ENCODE measurements at regions not wholly inside any gene's neighbourhood (a gene's known extent, or its start where the extent isn't known, plus 50 kb on each side); places are given as distances from the start of the nearest gene placed in this dataset.

- intact Hi-C loops (cut with DNase I, micrococcal nuclease) = loop anchor here in 1 of 2 experiments (5.0 kb wide), 1 partner anchor 202 kb away; the partner anchor contains the start of gene AKR1C3
- Mint-ChIP-seq H3K4me1 (ENCODE audit: low read depth) (peaks cover 81% of the 10 kb centered on the region), H3K4me3 (peak overlapping the region; percentile 90), H3K27me3 (no peaks in the 10 kb centered on the region), H3K9me3 (peaks cover 2% of the 10 kb centered on the region), H3K36me3 (ENCODE audit: low read depth) (peaks cover 19% of the 10 kb centered on the region), H3K27ac (peak overlapping the region; percentile 99)
- no peak for TF ChIP-seq CTCF (IDR thresholded peaks at IDR 0.05)
- Histone ChIP-seq H3K27ac (ENCODE audit: low read depth in 1 of 2, low read length in 2 of 2) (peak overlapping the region; percentile 77 to 95), H3K27me3 (ENCODE audit: control insufficient read depth in 1 of 2, insufficient read depth in 2 of 2, low read length in 2 of 2) (no peaks in the 10 kb centered on the region), H3K36me3 (ENCODE audit: insufficient read depth, low read length) (no peaks in the 10 kb centered on the region), H3K4me3 (ENCODE audit: low read length) (peak overlapping the region; percentile 60), H3K4me1 (ENCODE audit: insufficient read depth, low read length) (peaks cover 83% of the 10 kb centered on the region), H3K9me3 (ENCODE audit: control insufficient read depth in 1 of 2, insufficient read depth in 1 of 2, low read length in 2 of 2) (no peaks in the 10 kb centered on the region)
- DNase-seq (peak in 10 of 14 experiments; percentile 43 to 86 (median 70)), ATAC-seq (ENCODE audit: poor library complexity) (peak; percentile 59)
- POLR2A ChIA-PET = no interaction called here
- CTCF ChIA-PET = interaction anchor here (0.8 to 1.7 kb wide), 8 partner anchors 8 to 444 kb away, joined by 3 to 14 read pairs (median 4); no protein-coding TSS in a partner anchor
Measured at GRCh38 chr10:5293691-5294550, 70.8 kb upstream of the UCN3 start.

GRCh38 chr10:5297466-5297865 is 67.3 kb upstream of the UCN3 start:
- H3K4me3 ChIP-seq (ENCODE audit: low read length) = no peak overlapping the region
- peaks cover 9% of the 10 kb centered on the region for H3K36me3 ChIP-seq (ENCODE audit: insufficient read depth, low read length)
- H3K27ac ChIP-seq (ENCODE audit: low read depth in 1 of 2, low read length in 2 of 2) = peak overlapping the region; percentile 49 to 73
- Mint-ChIP-seq H3K4me1 (ENCODE audit: low read depth) (peaks cover 65% of the 10 kb centered on the region), H3K36me3 (ENCODE audit: low read depth) (peaks cover 30% of the 10 kb centered on the region), H3K27me3 (no peaks in the 10 kb centered on the region), H3K27ac (peak overlapping the region; percentile 99), H3K9me3 (peaks cover 2% of the 10 kb centered on the region), H3K4me3 (peak overlapping the region; percentile 47)
- no peak for TF ChIP-seq CTCF (IDR thresholded peaks at IDR 0.05)
- ChIA-PET POLR2A (no interaction called here), CTCF (no interaction called here)
- peaks cover 61% of the 10 kb centered on the region for H3K4me1 ChIP-seq (ENCODE audit: insufficient read depth, low read length)
- no peaks in the 10 kb centered on the region for H3K9me3 ChIP-seq (ENCODE audit: control insufficient read depth in 1 of 2, insufficient read depth in 1 of 2, low read length in 2 of 2)
- H3K27me3 ChIP-seq (ENCODE audit: control insufficient read depth in 1 of 2, insufficient read depth in 2 of 2, low read length in 2 of 2) = no peaks in the 10 kb centered on the region
- intact Hi-C loops (cut with DNase I, micrococcal nuclease) = no loop called here
- ATAC-seq (ENCODE audit: poor library complexity) (no peak), DNase-seq (peak in 6 of 14 experiments; percentile 23 to 77 (median 52))

DNA sequence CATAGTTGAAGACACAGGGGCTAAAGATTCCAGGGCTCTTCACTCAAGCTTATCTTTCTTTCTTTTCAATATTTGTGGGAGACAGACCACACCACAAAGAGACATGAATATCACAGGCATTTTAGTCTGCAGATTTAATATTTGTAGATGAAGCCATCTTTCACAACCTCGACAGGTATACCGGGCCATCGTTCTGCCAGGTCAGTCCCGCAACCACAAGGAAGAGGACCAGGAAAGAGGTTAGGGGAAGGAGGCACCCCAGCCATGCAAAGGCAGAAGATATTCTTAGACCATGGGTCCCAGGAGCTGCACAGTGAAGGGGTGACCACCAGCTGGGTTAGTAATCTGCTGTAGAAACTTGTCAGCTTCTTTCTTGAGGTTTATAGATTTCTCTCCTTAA is 66.8 kb upstream of the UCN3 start:
- Mint-ChIP-seq H3K36me3 (ENCODE audit: low read depth) (peaks cover 31% of the 10 kb centered on the region), H3K4me3 (peak overlapping the region; percentile 54), H3K27me3 (no peaks in the 10 kb centered on the region), H3K4me1 (ENCODE audit: low read depth) (peaks cover 60% of the 10 kb centered on the region), H3K27ac (peak overlapping the region; percentile 99), H3K9me3 (peaks cover 2% of the 10 kb centered on the region)
- peak overlapping the region; percentile 49 to 73 for H3K27ac ChIP-seq (ENCODE audit: low read depth in 1 of 2, low read length in 2 of 2)
- no peak overlapping the region for H3K4me3 ChIP-seq (ENCODE audit: low read length)
- CTCF ChIA-PET = no interaction called here
- no peak for DNase-seq
- intact Hi-C loops (cut with DNase I, micrococcal nuclease) = no loop called here
- H3K36me3 ChIP-seq (ENCODE audit: insufficient read depth, low read length) = peaks cover 9% of the 10 kb centered on the region
- H3K27me3 ChIP-seq (ENCODE audit: control insufficient read depth in 1 of 2, insufficient read depth in 2 of 2, low read length in 2 of 2) = no peaks in the 10 kb centered on the region
- no peak for TF ChIP-seq CTCF (IDR thresholded peaks at IDR 0.05)
- no peaks in the 10 kb centered on the region for H3K9me3 ChIP-seq (ENCODE audit: control insufficient read depth in 1 of 2, insufficient read depth in 1 of 2, low read length in 2 of 2)
- ATAC-seq (ENCODE audit: poor library complexity) = no peak
- POLR2A ChIA-PET = no interaction called here
- H3K4me1 ChIP-seq (ENCODE audit: insufficient read depth, low read length) = peaks cover 59% of the 10 kb centered on the region

All from CD4-positive, alpha-beta T cell (primary cell).